ENCODE measurements at regions not wholly inside any gene's neighbourhood (a gene's known extent, or its start where the extent isn't known, plus 50 kb on each side); places are given as distances from the start of the nearest gene placed in this dataset.

DNA sequence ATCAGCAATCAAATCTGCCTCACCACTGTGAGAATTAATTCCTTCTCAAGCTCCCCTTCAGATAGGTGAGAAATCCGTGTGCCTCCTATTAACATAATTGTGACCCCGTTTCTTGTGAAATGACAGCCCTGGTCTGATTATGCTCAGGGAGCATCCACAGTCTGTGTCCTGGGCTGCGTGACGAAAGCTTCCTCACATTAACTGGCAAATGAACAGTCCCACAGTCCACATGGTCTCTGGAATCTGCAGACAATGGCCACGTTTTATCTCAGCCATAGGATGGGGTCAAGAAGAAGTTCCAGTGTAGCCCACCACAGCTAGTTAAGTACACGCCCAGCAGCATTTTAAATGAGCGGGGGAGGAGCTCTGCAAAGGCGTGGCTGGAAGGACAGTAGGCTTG is 229.2 kb downstream of the RPS24 start:
- TF ChIP-seq CTCF (IDR thresholded peaks at IDR 0.05; ENCODE audit: control extremely low read depth, extremely low read depth, low read depth, missing control alignments) = no peak
- no peak for DNase-seq (ENCODE audit: extremely low spot score)
- CTCF ChIA-PET = no interaction called here
- POLR2A ChIA-PET = no interaction called here

- CTCF ChIA-PET = interaction anchor here (1.3 kb wide), 1 partner anchor 216 kb away, joined by 3 read pairs; no protein-coding TSS in a partner anchor
- DNase-seq (ENCODE audit: extremely low spot score) = no peak
- no peak for TF ChIP-seq CTCF (IDR thresholded peaks at IDR 0.05; ENCODE audit: control extremely low read depth, extremely low read depth, low read depth, missing control alignments)
- POLR2A ChIA-PET = no interaction called here
Observed at GRCh38 chr10:78263521-78263988, 229.9 kb downstream of the RPS24 start.

- DNase-seq (ENCODE audit: extremely low spot score) = no peak
- no peak for TF ChIP-seq CTCF (IDR thresholded peaks at IDR 0.05; ENCODE audit: control extremely low read depth, extremely low read depth, low read depth, missing control alignments)
- POLR2A ChIA-PET = no interaction called here
- CTCF ChIA-PET = interaction anchor here (1.3 kb wide), 1 partner anchor 217 kb away, joined by 3 read pairs; no protein-coding TSS in a partner anchor
Observed at GRCh38 chr10:78264361-78264760, 230.7 kb downstream of the RPS24 start.

DNA sequence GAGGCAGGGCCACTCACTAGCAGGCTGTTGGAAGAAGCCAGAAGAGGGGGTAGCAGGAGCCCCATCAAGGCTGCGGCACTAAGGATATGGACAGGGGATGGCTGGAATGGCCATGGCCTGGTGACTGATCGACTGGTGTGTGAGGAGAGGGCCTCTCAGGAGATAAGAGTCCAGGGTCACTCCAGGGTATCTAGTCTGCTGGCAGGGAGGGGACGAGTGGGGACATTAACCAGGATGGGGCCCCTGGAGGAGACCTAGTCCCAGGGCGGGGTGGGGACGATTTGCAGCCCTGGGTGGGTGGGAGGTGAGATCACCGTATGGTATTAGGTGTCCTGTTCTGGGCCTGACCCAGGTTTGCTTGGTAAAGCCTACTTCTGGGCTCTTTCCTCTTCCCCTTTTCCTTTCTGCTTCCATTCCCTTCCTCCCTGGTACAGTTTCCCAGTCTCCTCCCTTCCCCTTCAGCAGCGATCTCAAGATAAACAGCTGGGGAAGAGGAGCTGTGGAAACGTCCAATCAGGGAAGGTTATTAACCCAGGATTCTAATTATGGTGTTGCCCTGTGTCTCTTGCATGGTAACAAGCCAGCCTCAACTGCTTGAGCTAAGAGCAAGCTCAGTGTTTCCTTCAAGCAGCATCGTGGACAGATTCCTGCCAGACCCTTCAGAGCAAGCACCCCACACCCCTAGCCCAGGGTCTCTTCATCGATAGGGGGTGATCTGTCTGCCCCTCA is 233.2 kb downstream of the RPS24 start:
- CTCF ChIA-PET = no interaction called here
- DNase-seq (ENCODE audit: extremely low spot score) = no peak
- TF ChIP-seq CTCF (IDR thresholded peaks at IDR 0.05; ENCODE audit: control extremely low read depth, extremely low read depth, low read depth, missing control alignments) = no peak
- POLR2A ChIA-PET = no interaction called here

- no peak for TF ChIP-seq CTCF (IDR thresholded peaks at IDR 0.05; ENCODE audit: control extremely low read depth, extremely low read depth, low read depth, missing control alignments)
- POLR2A ChIA-PET = no interaction called here
- CTCF ChIA-PET = no interaction called here
- DNase-seq (ENCODE audit: extremely low spot score) = no peak
Observed at GRCh38 chr10:78267598-78267997, 233.9 kb downstream of the RPS24 start.

DNA sequence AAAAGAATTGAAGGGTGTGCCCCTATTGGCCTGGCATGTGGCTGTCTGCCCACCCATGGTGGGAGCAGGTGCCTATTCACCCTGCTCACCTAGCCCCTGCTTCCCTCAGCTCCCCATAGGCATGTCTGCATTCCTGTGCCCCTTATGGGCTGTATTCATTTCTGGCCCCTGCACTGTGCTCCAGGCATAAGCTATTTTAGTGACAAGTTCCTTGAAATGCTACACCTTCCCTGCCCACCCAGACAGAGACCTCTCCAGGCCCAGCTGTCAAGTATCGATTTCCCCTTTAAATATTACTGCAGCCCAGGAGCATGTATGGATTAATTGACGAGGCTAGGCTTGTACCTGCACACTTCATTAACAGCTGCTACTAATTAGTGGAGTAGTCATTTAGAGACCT is 235.4 kb downstream of the RPS24 start:
- ChIA-PET CTCF (interaction anchor here (1.1 to 1.2 kb wide), 2 partner anchors 28 to 33 kb away, joined by 3 read pairs; no protein-coding TSS in a partner anchor), POLR2A (no interaction called here)
- DNase-seq (ENCODE audit: extremely low spot score) = no peak
- TF ChIP-seq CTCF (IDR thresholded peaks at IDR 0.05; ENCODE audit: control extremely low read depth, extremely low read depth, low read depth, missing control alignments) = no peak

Measured in GM10248 (cell line).